HG02885 (cell line): ENCODE measurements at regions not wholly inside any gene's neighbourhood (a gene's known extent, or its start where the extent isn't known, plus 50 kb on each side); places are given as distances from the start of the nearest gene placed in this dataset.

Source experiments
- ATAC-seq: cut with Tn5 transposase; IDR thresholded peaks from one replicate; pipeline ENCODE4 v1.9.1; 2021; ENCODE audit warnings: mild to moderate bottlenecking; ENCODE audit not compliant: unreplicated experiment, poor library complexity

DNA sequence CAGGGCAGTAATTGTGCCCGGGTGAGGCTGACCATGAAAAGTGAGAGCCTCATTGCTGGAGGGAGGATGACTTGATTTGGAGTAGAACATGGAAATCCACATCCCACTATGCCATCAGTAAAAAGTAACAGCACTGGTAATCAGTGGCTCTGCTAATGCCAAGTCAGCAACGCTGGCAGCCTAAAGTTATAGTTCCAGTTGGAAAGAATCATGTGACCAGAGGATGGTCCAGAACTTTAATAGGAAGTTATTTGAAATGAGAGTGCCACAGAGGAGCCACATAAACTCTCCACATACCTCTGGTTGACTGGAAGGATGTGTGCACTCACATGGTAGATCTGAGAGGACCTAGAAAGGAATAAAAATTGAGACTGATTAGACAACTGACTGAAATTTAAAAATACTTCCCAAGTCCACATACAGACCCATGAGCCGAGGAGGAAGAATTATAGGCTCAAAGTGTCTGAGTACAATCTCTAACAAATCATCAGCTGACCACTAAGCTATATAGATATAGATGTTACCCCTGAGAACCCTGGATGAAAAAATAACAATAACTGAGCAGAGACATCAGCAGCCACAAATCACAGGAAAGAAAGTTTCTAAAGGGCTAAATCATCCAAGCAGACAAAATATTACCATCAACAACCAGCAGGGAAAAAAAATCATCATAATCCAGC is 346.8 kb downstream of the STK39 start:
- no peak for ATAC-seq

DNA sequence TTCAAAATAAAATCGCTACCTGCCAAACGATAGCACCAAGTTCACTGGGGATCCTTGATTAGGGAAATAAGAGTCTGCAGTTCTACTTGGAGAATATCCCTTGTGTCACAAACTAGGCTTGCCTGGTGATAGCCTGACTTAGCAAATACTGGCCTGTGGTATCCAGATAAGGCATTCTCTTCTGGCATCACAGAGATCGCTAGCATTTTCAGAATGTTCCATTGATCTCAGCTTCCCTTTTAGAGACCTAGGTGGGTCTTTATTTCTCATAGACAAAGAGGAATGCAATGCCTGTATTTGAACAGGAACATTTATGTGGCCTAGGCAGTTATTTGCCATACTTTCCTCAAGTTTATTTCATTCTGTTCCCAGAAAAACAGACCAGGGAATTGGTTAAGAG is 349.1 kb downstream of the STK39 start:
- no peak for ATAC-seq

DNA sequence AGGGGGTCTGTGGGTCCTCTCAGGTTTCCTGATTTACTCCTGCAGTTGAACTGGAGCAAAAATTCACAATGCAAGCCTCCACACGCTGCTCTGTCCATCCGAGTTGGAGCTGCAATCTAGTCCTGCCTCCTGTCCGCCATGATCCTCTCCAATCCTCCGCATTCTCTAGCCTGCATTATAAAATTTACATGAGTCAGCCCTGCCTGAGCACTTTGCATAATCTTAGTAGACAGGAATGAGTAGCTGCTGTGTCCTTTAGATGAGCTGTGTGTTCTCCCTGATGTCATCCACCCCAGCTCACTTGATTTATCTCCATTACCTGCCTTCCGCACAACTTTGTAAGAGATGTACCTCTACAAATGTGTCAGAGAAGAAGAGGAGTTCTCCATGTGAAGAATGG is 355.6 kb downstream of the STK39 start:
- ATAC-seq, result no peak

DNA sequence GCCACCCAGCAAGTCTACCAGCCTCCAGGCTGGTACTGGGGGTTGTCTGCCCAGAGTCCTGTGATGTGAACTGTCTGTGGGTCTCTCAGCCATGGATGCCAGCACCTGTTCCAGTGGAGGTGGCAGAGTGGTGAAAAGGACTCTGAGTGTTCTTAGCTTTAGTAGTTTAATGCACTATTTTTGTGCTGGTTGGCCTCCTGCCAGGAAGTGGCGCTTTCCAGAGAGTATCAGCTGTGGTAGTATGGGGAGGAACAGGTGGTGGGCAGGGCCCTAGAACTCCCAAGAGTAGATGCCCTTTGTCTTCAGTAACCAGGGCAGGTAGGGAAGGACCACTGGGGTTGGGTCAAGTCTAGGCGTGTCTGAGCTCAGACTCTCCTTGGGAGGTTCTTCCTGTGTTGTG is 356.7 kb downstream of the STK39 start:
- no peak for ATAC-seq

DNA sequence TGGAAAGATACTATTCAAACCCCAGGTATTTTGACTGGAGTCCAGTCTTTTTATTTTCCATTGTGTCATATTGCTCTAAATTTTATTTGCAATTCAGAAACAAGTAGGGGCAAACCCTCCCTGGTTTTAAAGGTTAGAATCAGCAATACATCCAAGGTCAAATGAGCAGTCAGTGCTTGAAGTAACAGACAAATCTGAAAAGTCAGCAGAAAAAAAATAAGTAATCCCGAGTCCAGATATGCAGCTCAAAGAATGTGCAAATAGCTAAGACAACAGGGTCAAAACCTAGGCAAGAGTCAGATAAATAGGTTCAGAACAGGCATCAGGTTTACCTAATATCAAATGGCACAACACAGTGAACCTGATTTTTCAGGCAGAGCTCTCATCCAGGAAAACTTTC is 367.0 kb downstream of the STK39 start:
- no peak for ATAC-seq

- ATAC-seq, result no peak
These were observed 371.9 kb downstream of the STK39 start for GRCh38 chr2:167875529-167875928.

DNA sequence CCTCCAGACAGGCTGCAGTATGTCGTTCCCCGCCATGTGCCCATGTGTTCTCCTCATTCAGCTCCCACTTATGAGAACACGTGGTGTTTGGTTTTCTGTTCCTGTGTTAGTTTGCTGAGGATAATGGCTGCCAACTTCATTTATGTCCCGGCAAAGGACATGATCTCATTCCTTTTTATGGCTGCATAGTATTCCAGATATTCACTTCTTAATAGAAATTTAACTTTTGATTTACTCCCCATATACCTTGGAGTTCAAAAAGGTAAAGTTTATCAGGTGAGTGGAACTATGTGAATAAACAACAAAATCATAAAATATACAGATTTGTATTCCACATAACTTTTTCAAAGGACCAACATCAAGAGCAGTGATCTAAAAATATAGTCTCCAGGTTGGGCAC is 372.6 kb downstream of the STK39 start:
- no peak for ATAC-seq

GRCh38 chr2:167871286-167871685 is 376.1 kb downstream of the STK39 start:
- no peak for ATAC-seq

- no peak for ATAC-seq
These were observed 378.2 kb downstream of the STK39 start for GRCh38 chr2:167869200-167869599.

DNA sequence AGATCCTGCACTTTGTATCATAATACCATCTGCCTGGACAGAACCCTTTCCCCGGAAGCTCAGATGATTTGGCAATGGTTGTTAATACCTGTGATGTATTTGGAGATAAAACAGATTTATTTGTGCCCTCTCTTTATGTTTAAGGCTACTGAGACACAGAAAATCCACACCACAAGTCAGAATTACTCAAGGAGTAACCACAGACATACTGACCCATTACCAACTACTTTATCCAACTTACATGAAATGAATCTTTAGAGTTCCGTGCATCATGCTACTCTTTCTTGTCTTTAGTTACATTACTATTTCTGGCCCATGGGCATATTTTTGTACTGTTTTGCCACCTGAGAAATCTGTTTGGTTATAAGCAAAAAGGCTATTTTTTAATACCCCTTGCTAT is 384.0 kb downstream of the STK39 start:
- ATAC-seq, result no peak

DNA sequence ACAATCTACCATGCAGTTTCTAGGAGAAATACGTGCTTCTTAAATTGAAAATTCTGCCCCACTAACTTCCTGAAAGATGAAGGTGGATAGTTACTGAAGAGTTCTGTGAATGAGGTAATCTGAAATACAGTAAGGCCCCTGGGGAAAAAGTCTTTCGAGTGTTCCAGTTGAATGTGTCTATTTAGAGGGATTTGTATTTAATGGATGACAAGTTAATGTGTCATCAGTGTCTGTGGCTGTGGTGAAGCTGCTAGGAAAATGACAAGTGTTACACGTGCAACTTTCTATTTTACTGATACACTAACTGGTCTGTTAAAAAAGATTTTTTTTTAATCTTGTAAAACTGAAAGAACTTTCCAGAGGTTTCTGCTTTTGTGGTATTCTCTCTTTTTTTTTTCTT is 384.6 kb downstream of the STK39 start:
- peak; percentile 67 for ATAC-seq

GRCh38 chr2:167862296-167862695 is 385.1 kb downstream of the STK39 start:
- ATAC-seq, result peak; percentile 13

DNA sequence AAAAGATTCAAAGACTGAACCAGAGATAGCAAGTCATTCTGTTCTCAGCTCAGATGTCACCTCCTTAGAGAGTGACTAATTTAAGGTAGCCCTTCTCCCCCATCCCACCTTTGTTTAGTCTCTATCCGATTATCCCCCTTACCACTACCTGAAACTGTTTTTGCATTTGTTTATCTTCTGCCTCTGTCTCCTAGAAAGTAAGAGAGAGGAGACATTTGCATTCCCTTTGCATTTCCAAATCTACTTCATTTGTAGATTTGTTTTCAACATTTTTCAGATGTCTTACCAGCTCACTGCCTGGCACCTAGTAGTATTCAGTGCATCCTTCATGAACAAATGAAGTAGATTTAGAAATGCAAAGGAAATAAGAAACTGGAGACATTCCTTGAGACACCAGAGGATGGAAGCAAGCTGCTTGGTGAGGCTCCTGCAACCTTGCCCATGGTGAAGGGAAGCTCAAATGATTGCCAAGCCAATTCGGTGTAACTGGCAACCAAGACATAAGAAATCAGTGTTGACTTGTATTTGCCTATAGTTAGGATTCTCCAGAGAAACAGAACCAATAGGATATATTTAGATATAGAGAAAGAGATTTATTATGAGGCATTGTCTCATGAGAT is 385.7 kb downstream of the STK39 start:
- no peak for ATAC-seq

- ATAC-seq, result no peak
These were observed 387.3 kb downstream of the STK39 start for GRCh38 chr2:167860082-167860481.

- no peak for ATAC-seq
These were observed 387.7 kb downstream of the STK39 start for GRCh38 chr2:167859676-167860075.

DNA sequence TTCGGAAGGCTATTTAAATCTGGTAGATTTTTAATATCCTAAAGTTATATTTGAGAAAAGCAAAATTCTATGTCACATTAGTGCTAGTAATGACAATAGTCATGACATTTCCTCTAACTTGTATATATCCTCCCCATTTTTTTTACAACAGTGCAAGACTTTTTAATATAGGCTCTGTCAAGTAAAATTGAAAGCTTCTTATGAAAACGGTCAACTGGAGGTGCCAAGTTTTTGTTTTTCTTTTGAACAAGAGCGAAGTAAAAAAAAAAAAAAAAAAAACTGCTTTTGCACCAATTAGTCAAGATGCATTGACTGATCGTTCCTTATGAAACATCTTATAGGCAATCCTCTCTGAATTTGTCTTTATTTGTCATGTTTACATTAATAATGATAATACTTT is 389.3 kb downstream of the STK39 start:
- ATAC-seq, result no peak

GRCh38 chr2:167857416-167857815 is 390.0 kb downstream of the STK39 start:
- no peak for ATAC-seq

DNA sequence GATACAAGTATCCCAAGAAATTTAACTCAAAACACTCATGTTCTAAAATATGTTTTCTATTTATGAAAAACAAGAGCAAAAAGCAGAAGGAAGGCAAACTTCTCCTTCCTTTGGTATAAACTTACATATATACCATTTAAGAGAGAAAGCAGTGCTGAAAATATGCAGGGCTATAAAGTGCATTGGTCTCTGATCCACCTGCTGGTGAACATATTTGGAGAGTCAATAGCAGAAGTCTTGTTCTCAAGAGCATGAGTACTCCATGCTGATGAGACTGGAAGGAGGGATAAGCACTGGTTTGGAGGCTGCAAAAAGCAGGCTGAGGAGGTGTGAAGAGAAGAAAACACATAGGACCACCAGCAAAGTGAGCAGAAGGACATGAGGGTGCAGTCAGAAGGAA is 391.2 kb downstream of the STK39 start:
- ATAC-seq, result no peak

- ATAC-seq, result no peak
These were observed 392.2 kb downstream of the STK39 start for GRCh38 chr2:167855211-167855610.

DNA sequence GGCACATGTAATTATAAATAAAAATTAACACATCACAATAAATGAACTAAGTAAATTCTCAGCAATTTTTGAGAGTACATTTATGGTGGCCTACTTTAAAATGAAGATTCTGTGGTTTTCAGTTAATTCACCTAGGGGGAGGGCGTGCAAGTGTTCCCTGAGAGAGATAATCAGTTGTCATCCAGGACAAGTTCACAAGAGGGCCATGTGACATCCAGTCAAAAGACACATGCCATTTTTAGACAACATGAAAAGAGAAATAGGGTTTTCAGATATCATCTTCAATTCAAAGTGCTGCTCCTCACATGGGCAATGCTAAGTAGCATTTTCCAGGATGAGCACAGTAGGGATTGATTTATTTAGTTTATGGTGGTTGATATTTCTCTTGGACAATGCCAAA is 393.7 kb downstream of the STK39 start:
- no peak for ATAC-seq

DNA sequence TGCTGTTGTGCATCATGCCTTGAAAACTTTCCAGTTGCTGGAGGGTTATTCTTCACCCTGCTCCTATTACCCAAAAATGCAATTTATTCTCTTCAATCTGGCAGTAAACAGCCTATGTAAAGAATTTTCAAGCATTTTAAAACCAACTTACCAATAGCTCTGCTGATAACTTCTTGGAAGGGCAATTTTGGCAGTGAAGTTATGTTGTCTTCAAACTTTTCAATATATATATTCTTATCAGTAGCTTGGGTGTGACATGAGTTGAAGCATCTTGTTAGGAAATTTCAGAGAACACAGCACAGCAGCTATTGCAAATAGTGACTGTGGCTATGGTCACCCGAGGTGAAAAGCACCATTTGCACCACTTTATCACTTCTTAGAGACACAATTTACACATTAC is 395.5 kb downstream of the STK39 start:
- ATAC-seq, result no peak

DNA sequence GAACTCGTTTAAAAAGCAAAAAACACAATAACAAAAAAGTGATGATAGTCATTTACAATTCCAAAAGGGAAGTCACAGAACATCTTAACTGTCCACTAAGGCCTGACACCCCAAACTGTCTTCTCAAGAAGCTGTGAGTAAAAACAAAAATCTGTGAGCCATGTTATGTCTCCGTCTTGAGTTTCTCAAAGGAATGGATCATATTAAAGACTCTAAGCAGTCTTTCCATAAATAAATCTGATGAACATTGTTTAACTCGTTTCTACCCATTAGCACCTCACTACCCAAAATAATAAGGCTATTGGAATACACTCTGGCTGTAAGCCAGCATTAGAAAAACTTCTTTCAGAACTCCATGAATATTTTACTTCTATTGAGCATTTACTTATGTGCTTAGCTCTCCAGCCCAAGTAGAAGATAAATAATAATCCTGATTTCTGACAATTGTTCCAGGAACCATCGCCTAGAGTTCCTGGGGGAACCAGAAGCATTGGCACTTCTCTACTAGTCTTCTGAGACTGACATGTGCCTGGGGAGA is 396.0 kb downstream of the STK39 start:
- no peak for ATAC-seq
